HEK293 (cell line): ENCODE measurements at regions not wholly inside any gene's neighbourhood (a gene's known extent, or its start where the extent isn't known, plus 50 kb on each side); places are given as distances from the start of the nearest gene placed in this dataset.

Experiments
- BCL11A ChIP-seq: fragments of 450-650 bp; formaldehyde crosslinking; IDR thresholded peaks from 2 replicates; pipeline ENCODE4 v1.5.1; 2016; ENCODE audit warnings: low read depth, missing biosample characterization, missing genetic modification characterization
- MEIS1 ChIP-seq: sonication (generic); formaldehyde crosslinking; IDR thresholded peaks from 2 replicates; pipeline ENCODE4 v1.8.1; 2022; ENCODE audit warnings: missing genetic modification reagents, mild to moderate bottlenecking, borderline replicate concordance
- ZNF114 ChIP-seq: fragments of 450-650 bp; formaldehyde crosslinking; IDR thresholded peaks from 2 replicates; pipeline ENCODE4 v1.5.0; 2017; ENCODE audit warnings: missing biosample characterization, missing genetic modification characterization
- ZNF138 ChIP-seq: fragments of 450-650 bp; formaldehyde crosslinking; IDR thresholded peaks from 2 replicates; pipeline ENCODE4 v1.5.1; 2016; ENCODE audit warnings: missing biosample characterization, missing genetic modification characterization, borderline replicate concordance
- ZNF335 ChIP-seq: fragments of 450-650 bp; formaldehyde crosslinking; conservative IDR thresholded peaks from 2 replicates; pipeline ENCODE4 v1.5.1; 2016; ENCODE audit warnings: missing biosample characterization, missing genetic modification characterization
- ZNF510 ChIP-seq: fragments of 450-650 bp; formaldehyde crosslinking; IDR thresholded peaks from 2 replicates; pipeline ENCODE4 v1.5.1; 2018; ENCODE audit warnings: mild to moderate bottlenecking, missing genetic modification characterization, missing biosample characterization; ENCODE audit not compliant: insufficient replicate concordance
- ZNF561 ChIP-seq: fragments of 450-650 bp; IDR thresholded peaks from 2 replicates; pipeline ENCODE4 v1.5.1; 2018; ENCODE audit warnings: missing biosample characterization, missing genetic modification characterization, borderline replicate concordance
- ZNF677 ChIP-seq: fragments of 450-650 bp; IDR thresholded peaks from 2 replicates; pipeline ENCODE4 v1.5.0; 2018; ENCODE audit warnings: missing biosample characterization, mild to moderate bottlenecking, missing genetic modification characterization, moderate library complexity
- ZNF776 ChIP-seq: fragments of 450-650 bp; formaldehyde crosslinking; IDR thresholded peaks from 2 replicates; pipeline ENCODE4 v1.5.0; 2017; ENCODE audit warnings: missing biosample characterization, missing genetic modification characterization, borderline replicate concordance
- ZNF791 ChIP-seq: fragments of 450-650 bp; formaldehyde crosslinking; IDR thresholded peaks from 2 replicates; pipeline ENCODE4 v1.5.1; 2016; ENCODE audit warnings: missing biosample characterization, missing genetic modification characterization
- TF ChIP-seq, protein P1 (sequence below): fragments of 450-650 bp; formaldehyde crosslinking; IDR thresholded peaks from 2 replicates; pipeline ENCODE4 v1.5.1; 2016; ENCODE audit warnings: missing biosample characterization, missing genetic modification characterization

DNA sequence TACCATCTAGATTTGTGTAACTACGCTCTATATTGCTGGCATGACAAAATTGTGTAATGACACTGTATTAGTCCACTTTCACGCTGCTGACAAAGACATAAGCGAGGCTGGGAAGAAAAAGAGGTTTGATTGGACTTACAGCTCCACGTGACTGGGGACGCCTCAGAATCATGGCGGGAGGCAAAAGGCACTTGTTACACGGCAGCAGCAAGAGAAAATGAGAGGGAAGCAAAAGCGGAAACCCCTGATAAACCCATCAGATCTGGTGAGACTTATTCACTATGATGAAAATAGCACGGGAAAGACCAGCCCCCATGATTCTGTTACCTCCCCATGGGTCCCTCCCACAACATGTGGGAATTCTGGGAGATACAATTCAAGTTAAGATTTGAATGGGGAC is 905.7 kb downstream of the DIPK2A start:
- TF ChIP-seq ZNF335 (tag by site-specific recombination) (no peak), ZNF677 (no peak), MEIS1 (CRISPR knock-in tag) (no peak), BCL11A (no peak), ZNF138 (tag by site-specific recombination) (no peak), ZNF561 (tag by site-specific recombination) (no peak), ZNF114 (tag by site-specific recombination) (no peak), ZNF510 (tag by site-specific recombination) (no peak), ZNF776 (tag by site-specific recombination) (no peak), ZNF791 (tag by site-specific recombination) (no peak)
- TF ChIP-seq, protein P1, sequence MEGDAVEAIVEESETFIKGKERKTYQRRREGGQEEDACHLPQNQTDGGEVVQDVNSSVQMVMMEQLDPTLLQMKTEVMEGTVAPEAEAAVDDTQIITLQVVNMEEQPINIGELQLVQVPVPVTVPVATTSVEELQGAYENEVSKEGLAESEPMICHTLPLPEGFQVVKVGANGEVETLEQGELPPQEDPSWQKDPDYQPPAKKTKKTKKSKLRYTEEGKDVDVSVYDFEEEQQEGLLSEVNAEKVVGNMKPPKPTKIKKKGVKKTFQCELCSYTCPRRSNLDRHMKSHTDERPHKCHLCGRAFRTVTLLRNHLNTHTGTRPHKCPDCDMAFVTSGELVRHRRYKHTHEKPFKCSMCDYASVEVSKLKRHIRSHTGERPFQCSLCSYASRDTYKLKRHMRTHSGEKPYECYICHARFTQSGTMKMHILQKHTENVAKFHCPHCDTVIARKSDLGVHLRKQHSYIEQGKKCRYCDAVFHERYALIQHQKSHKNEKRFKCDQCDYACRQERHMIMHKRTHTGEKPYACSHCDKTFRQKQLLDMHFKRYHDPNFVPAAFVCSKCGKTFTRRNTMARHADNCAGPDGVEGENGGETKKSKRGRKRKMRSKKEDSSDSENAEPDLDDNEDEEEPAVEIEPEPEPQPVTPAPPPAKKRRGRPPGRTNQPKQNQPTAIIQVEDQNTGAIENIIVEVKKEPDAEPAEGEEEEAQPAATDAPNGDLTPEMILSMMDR (tag by site-specific recombination): no peak
